CD4-positive, alpha-beta memory T cell (primary cell): ENCODE measurements at regions not wholly inside any gene's neighbourhood (a gene's known extent, or its start where the extent isn't known, plus 50 kb on each side); places are given as distances from the start of the nearest gene placed in this dataset.

Experiments
- CTCF ChIA-PET: fragments of 350-600 bp; sonication (Branson Sonifier 250); formaldehyde crosslinking; loops from one replicate; lab custom pipeline; 2021; ENCODE audit warnings: inconsistent platforms; ENCODE audit not compliant: partially characterized antibody; lab: Charles Lee
- POLR2A ChIA-PET: fragments of 350-600 bp; sonication (Branson Sonifier 250); formaldehyde crosslinking; loops from one replicate; lab custom pipeline; 2021; ENCODE audit not compliant: partially characterized antibody; lab: Charles Lee
- DNase-seq, 5 donors: peaks; one replicate each; pipeline versions ENCODE4 v3.0.0 to v3.0.0-alpha.2; 2020 to 2022; ENCODE audit warnings: mixed read lengths in 1 of 5
- H3K27ac ChIP-seq: one replicate; pipeline ENCODE4 v1.7.0; 2013; ENCODE audit warnings: low read depth, low read length
- H3K27me3 ChIP-seq: 2 replicates; pipeline ENCODE4 v1.7.0; 2013; ENCODE audit warnings: mild to moderate bottlenecking, low read length, moderate library complexity; ENCODE audit not compliant: insufficient read depth
- H3K36me3 ChIP-seq: 2 replicates; pipeline ENCODE4 v1.7.0; 2013; ENCODE audit warnings: mild to moderate bottlenecking, low read length, moderate library complexity; ENCODE audit not compliant: insufficient read depth
- H3K4me1 ChIP-seq: 2 replicates; pipeline ENCODE4 v1.7.0; 2013; ENCODE audit warnings: mild to moderate bottlenecking, low read length, moderate library complexity; ENCODE audit not compliant: insufficient read depth
- H3K4me3 ChIP-seq, 2 donors: one replicate each; pipeline ENCODE4 v1.7.0; 2013; ENCODE audit warnings: low read length in 2 of 2, mild to moderate bottlenecking in 1 of 2
- H3K9me3 ChIP-seq, 2 donors: one replicate each; pipeline ENCODE4 v1.7.0; 2013; ENCODE audit warnings: low read length in 2 of 2, control low read depth in 1 of 2; ENCODE audit not compliant: control insufficient read depth in 1 of 2
- H3K27ac Mint-ChIP-seq, 7 donors: one replicate each; pipeline ENCODE4 v1.8.0; 2020 to 2021; ENCODE audit warnings: mixed read lengths in 7 of 7, mild to moderate bottlenecking in 6 of 7, inconsistent platforms in 3 of 7, moderate library complexity in 3 of 7
- H3K27me3 Mint-ChIP-seq, 2 donors: one replicate each; pipeline ENCODE4 v1.8.0; 2020 to 2021; ENCODE audit warnings: mixed read lengths in 2 of 2
- H3K36me3 Mint-ChIP-seq, 2 donors: one replicate each; pipeline ENCODE4 v1.8.0; 2020 to 2021; ENCODE audit warnings: mixed read lengths in 2 of 2, inconsistent platforms in 1 of 2, mild to moderate bottlenecking in 1 of 2
- H3K4me1 Mint-ChIP-seq, 4 donors: one replicate each; pipeline ENCODE4 v1.8.0; 2020 to 2021; ENCODE audit warnings: mixed read lengths in 4 of 4, mild to moderate bottlenecking in 1 of 4
- H3K4me3 Mint-ChIP-seq, 8 donors: one replicate each; pipeline ENCODE4 v1.8.0; 2020 to 2021; ENCODE audit warnings: mixed read lengths in 8 of 8, mild to moderate bottlenecking in 7 of 8, moderate library complexity in 6 of 8, inconsistent platforms in 3 of 8
- H3K9me3 Mint-ChIP-seq, 8 donors: one replicate each; pipeline ENCODE4 v1.8.0; 2020 to 2021; ENCODE audit warnings: mixed read lengths in 8 of 8, mild to moderate bottlenecking in 5 of 8, inconsistent platforms in 3 of 8, moderate library complexity in 1 of 8
- intact Hi-C: fragments of 100-400 bp; cut with micrococcal nuclease; formaldehyde crosslinking; loops from one replicate; pipeline ENCODE4 v1.15.1; 2023

DNA sequence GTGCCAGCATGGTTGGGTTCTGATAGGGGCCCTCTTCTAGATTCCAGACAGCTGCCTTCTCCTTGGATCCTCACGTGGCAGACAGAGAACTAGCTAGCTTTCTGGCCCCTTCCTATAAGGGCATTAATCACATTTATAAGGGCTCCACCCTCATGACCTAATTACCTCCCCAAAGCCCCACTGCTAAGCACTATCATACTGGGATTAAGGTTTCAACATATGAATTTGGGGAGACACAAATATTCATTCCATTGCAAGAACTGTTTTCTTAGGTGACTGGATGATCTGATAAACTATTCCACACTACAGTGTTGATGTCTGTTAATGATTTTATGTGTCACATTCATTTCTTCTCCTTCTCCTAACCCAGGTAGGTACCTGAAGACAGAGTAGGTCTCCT is 135.8 kb upstream of the COL21A1 start:
- H3K27me3 Mint-ChIP-seq: peaks cover 0 to 5% of the 10 kb centered on the region in 2 donors
- ChIA-PET POLR2A (no interaction called here), CTCF (no interaction called here)
- H3K4me1 ChIP-seq: no peaks in the 10 kb centered on the region
- H3K36me3 Mint-ChIP-seq: no peaks in the 10 kb centered on the region
- H3K9me3 ChIP-seq: no peaks in the 10 kb centered on the region
- H3K27ac ChIP-seq: no peak overlapping the region
- no peaks in the 10 kb centered on the region for H3K36me3 ChIP-seq
- H3K4me1 Mint-ChIP-seq: no peaks in the 10 kb centered on the region
- H3K27me3 ChIP-seq: no peaks in the 10 kb centered on the region
- intact Hi-C loops: no loop called here
- no peak overlapping the region for H3K27ac Mint-ChIP-seq
- no peak overlapping the region for H3K4me3 ChIP-seq
- no peak for DNase-seq
- H3K9me3 Mint-ChIP-seq: no peaks in the 10 kb centered on the region
- H3K4me3 Mint-ChIP-seq: no peak overlapping the region

DNA sequence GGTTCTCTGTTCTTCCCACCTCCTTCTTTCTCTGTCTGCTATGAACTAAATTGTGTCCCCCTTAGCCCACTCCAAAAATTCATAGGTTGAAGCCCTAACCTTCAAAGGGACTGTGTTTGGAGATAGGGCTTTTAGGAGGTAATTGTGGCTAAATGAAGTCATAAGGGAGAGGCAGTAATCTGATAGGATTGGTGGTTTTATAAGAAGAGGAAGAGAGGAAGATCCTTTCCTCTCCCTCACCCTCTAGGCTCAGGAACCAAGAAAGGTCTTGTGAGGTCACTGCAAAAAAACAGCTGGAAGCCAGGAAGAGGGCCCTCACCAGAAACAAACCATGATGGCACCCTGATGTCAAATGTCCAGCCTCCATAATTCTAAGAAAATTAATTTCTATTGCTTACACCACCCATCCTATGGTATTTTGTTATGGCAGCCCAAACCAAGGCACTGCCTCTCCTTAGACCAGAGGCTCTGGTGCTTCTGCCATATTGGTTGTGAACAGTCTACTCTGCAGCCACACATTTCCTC is 135.1 kb upstream of the COL21A1 start:
- H3K36me3 Mint-ChIP-seq: no peaks in the 10 kb centered on the region
- intact Hi-C loops: no loop called here
- H3K4me3 Mint-ChIP-seq: no peak overlapping the region
- H3K36me3 ChIP-seq: no peaks in the 10 kb centered on the region
- no peaks in the 10 kb centered on the region for H3K9me3 ChIP-seq
- H3K4me1 Mint-ChIP-seq: no peaks in the 10 kb centered on the region
- no peak overlapping the region for H3K4me3 ChIP-seq
- H3K4me1 ChIP-seq: no peaks in the 10 kb centered on the region
- no peak overlapping the region for H3K27ac ChIP-seq
- POLR2A ChIA-PET: no interaction called here
- H3K27me3 Mint-ChIP-seq: peaks cover 0 to 5% of the 10 kb centered on the region in 2 donors
- no peaks in the 10 kb centered on the region for H3K27me3 ChIP-seq
- no peak overlapping the region for H3K27ac Mint-ChIP-seq
- no peak for DNase-seq
- no peaks in the 10 kb centered on the region for H3K9me3 Mint-ChIP-seq
- CTCF ChIA-PET: no interaction called here

DNA sequence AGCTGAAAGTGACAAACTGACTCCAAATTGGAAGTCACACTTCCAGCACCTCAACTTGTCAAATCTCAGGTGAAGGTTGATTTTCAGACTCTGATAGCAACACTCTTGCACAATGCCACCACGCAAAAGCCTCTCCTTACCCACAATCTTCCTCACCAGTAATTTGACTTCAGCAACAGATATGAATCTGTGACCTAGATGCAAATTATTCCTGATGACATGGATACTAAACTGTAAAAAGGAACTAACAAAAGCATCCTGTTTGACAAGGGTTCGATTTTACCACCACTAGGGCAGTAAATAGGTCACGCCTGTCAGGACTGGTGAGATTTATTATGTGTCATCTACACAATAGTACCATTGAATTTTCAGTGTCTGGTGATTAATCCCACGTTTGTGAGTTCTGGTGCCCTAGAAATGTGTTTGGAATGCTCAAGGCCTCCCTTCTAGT is 134.4 kb upstream of the COL21A1 start:
- intact Hi-C loops: no loop called here
- H3K9me3 Mint-ChIP-seq: no peaks in the 10 kb centered on the region

DNA sequence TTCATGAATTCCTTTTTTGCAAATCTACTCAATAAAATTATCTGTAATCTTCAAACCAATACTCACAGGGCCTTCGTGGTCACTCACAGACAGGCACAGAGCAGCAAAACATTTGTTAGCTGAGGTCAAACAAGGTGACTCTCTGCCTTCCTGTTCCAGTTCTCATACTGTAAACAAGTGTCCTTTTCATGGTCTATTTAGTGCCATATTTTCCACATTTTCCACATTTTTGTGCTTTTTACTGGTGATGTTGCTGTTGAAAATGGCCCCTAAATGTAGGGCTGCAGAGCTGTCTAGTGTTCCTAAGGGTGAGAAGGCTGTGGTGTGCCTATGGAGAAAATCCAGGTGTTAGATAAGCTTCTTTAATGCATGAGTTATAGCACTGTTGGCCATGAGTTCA is 133.1 kb upstream of the COL21A1 start:
- Histone ChIP-seq H3K4me1 (no peaks in the 10 kb centered on the region), H3K27me3 (no peaks in the 10 kb centered on the region), H3K27ac (no peak overlapping the region), H3K36me3 (no peaks in the 10 kb centered on the region), H3K4me3 (no peak overlapping the region), H3K9me3 (no peaks in the 10 kb centered on the region)
- no peak for DNase-seq
- Mint-ChIP-seq H3K36me3 (no peaks in the 10 kb centered on the region), H3K4me3 (no peak overlapping the region), H3K27ac (no peak overlapping the region), H3K27me3 (no peaks in the 10 kb centered on the region), H3K9me3 (no peaks in the 10 kb centered on the region), H3K4me1 (no peaks in the 10 kb centered on the region)
- CTCF ChIA-PET: no interaction called here
- intact Hi-C loops: no loop called here
- POLR2A ChIA-PET: no interaction called here

More for the DNA sequence above, 134.4 kb upstream of the COL21A1 start:
- Mint-ChIP-seq H3K4me3 (no peak overlapping the region), H3K4me1 (no peaks in the 10 kb centered on the region), H3K27me3 (peaks cover 0 to 5% of the 10 kb centered on the region in 2 donors), H3K36me3 (no peaks in the 10 kb centered on the region), H3K27ac (no peak overlapping the region)
- H3K27ac ChIP-seq: no peak overlapping the region
- ChIA-PET CTCF (no interaction called here), POLR2A (no interaction called here)
- no peaks in the 10 kb centered on the region for H3K36me3 ChIP-seq
- no peaks in the 10 kb centered on the region for H3K27me3 ChIP-seq
- no peaks in the 10 kb centered on the region for H3K4me1 ChIP-seq
- no peak overlapping the region for H3K4me3 ChIP-seq
- no peaks in the 10 kb centered on the region for H3K9me3 ChIP-seq
- no peak for DNase-seq

GRCh38 chr6:56378966-56379585 is 131.7 kb upstream of the COL21A1 start:
- Mint-ChIP-seq H3K4me1 (no peaks in the 10 kb centered on the region), H3K4me3 (no peak overlapping the region), H3K27me3 (no peaks in the 10 kb centered on the region), H3K27ac (no peak overlapping the region), H3K36me3 (no peaks in the 10 kb centered on the region), H3K9me3 (no peaks in the 10 kb centered on the region)
- Histone ChIP-seq H3K4me3 (no peak overlapping the region), H3K9me3 (no peaks in the 10 kb centered on the region), H3K4me1 (no peaks in the 10 kb centered on the region), H3K27ac (no peak overlapping the region), H3K36me3 (no peaks in the 10 kb centered on the region), H3K27me3 (no peaks in the 10 kb centered on the region)
- intact Hi-C loops: no loop called here
- DNase-seq: no peak
- POLR2A ChIA-PET: no interaction called here
- CTCF ChIA-PET: no interaction called here

DNA sequence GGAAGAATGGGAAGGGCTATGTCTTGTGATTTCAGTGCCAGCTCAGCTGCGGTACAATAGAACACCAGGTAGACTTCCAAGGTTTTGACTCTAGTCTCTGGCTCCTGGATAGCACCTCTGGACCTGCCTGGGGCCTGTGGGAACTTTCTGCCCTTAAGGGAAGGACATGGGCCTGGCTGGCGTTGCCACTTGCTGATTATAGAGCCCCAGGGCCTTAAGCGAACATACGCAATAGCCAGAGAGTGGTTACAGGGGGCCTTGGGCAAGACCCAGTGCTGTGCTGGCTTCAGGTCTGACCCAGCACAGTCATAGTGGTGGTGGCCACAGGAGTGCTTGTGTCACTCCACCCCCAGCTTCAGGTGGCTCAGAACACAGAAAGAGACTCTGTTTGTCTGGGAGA is 131.1 kb upstream of the COL21A1 start:
- H3K9me3 ChIP-seq: no peaks in the 10 kb centered on the region
- H3K27me3 ChIP-seq: no peaks in the 10 kb centered on the region
- CTCF ChIA-PET: no interaction called here
- H3K4me1 Mint-ChIP-seq: no peaks in the 10 kb centered on the region
- no peaks in the 10 kb centered on the region for H3K27me3 Mint-ChIP-seq
- intact Hi-C loops: no loop called here
- POLR2A ChIA-PET: no interaction called here
- H3K36me3 Mint-ChIP-seq: no peaks in the 10 kb centered on the region
- H3K9me3 Mint-ChIP-seq: no peaks in the 10 kb centered on the region
- H3K4me3 Mint-ChIP-seq: no peak overlapping the region
- no peak for DNase-seq
- no peak overlapping the region for H3K27ac ChIP-seq
- no peaks in the 10 kb centered on the region for H3K4me1 ChIP-seq
- no peak overlapping the region for H3K4me3 ChIP-seq
- H3K27ac Mint-ChIP-seq: no peak overlapping the region
- H3K36me3 ChIP-seq: no peaks in the 10 kb centered on the region

GRCh38 chr6:56377295-56377694 is 129.9 kb upstream of the COL21A1 start:
- Mint-ChIP-seq H3K4me3 (no peak overlapping the region), H3K27ac (no peak overlapping the region), H3K4me1 (no peaks in the 10 kb centered on the region), H3K9me3 (no peaks in the 10 kb centered on the region), H3K27me3 (no peaks in the 10 kb centered on the region), H3K36me3 (no peaks in the 10 kb centered on the region)
- H3K4me1 ChIP-seq: no peaks in the 10 kb centered on the region
- no peaks in the 10 kb centered on the region for H3K36me3 ChIP-seq
- ChIA-PET CTCF (no interaction called here), POLR2A (no interaction called here)
- DNase-seq: no peak
- intact Hi-C loops: no loop called here
- no peaks in the 10 kb centered on the region for H3K9me3 ChIP-seq
- H3K27me3 ChIP-seq: no peaks in the 10 kb centered on the region
- no peak overlapping the region for H3K4me3 ChIP-seq
- H3K27ac ChIP-seq: no peak overlapping the region
